Activated CD4-positive, alpha-beta T cell treated with anti-CD3 and anti-CD28 coated beads for 24 hours (primary cell): ENCODE measurements at regions not wholly inside any gene's neighbourhood (a gene's known extent, or its start where the extent isn't known, plus 50 kb on each side); places are given as distances from the start of the nearest gene placed in this dataset.
"Not testable (repeated sequence)": the region's sequence is repeated elsewhere in the genome, so short reads cannot be mapped to it uniquely, and the experiment has no call there.

ENCODE experiments used
- DNase-seq, 2 donors: peaks; one replicate each; pipeline ENCODE4 v3.0.0-alpha.2; 2020; ENCODE audit warnings: low read depth in 2 of 2

GRCh38 chr4:27728892-27729291, 868.3 kb downstream of the STIM2 start:
- DNase-seq: no peak

- no peak for DNase-seq
These were observed 882.2 kb downstream of the STIM2 start for GRCh38 chr4:27742816-27743215.

GRCh38 chr4:27759611-27760575, 899.3 kb downstream of the STIM2 start:
- no peak for DNase-seq

- no peak for DNase-seq
These were observed 903.3 kb downstream of the STIM2 start for GRCh38 chr4:27763830-27764525.

- no peak for DNase-seq
These were observed 903.8 kb downstream of the STIM2 start for GRCh38 chr4:27764526-27764837.

GRCh38 chr4:27770895-27771294, 910.3 kb downstream of the STIM2 start:
- DNase-seq: no peak

GRCh38 chr4:27775156-27775555, 914.5 kb downstream of the STIM2 start:
- DNase-seq: no peak

- no peak for DNase-seq
These were observed 919.2 kb downstream of the STIM2 start for GRCh38 chr4:27779827-27780226.

- DNase-seq: no peak
These were observed 926.6 kb downstream of the STIM2 start for GRCh38 chr4:27787195-27787594.

- no peak for DNase-seq
These were observed 929.1 kb downstream of the STIM2 start for GRCh38 chr4:27789773-27790172.

- no peak for DNase-seq
These were observed 930.3 kb downstream of the STIM2 start for GRCh38 chr4:27790911-27791310.

- no peak for DNase-seq
These were observed 931.0 kb downstream of the STIM2 start for GRCh38 chr4:27791640-27792039.

GRCh38 chr4:27807207-27807606, 946.6 kb downstream of the STIM2 start:
- no peak for DNase-seq

- no peak for DNase-seq
These were observed 951.3 kb downstream of the STIM2 start for GRCh38 chr4:27811948-27812347.

- not testable (repeated sequence) for DNase-seq
These were observed 952.6 kb downstream of the STIM2 start for GRCh38 chr4:27813226-27813625.

- not testable (repeated sequence) for DNase-seq
These were observed 953.2 kb downstream of the STIM2 start for GRCh38 chr4:27813699-27814425.

GRCh38 chr4:27819246-27819645, 958.6 kb downstream of the STIM2 start:
- no peak for DNase-seq

GRCh38 chr4:27828843-27829242, 968.2 kb downstream of the STIM2 start:
- no peak for DNase-seq

- DNase-seq: no peak
These were observed 969.6 kb downstream of the STIM2 start for GRCh38 chr4:27830251-27830650.

GRCh38 chr4:27835851-27836250, 975.2 kb downstream of the STIM2 start:
- DNase-seq: no peak

GRCh38 chr4:27836523-27836922, 975.9 kb downstream of the STIM2 start:
- no peak for DNase-seq

GRCh38 chr4:27843776-27844175, 983.1 kb downstream of the STIM2 start:
- no peak for DNase-seq
